ENCODE measurements at regions not wholly inside any gene's neighbourhood (a gene's known extent, or its start where the extent isn't known, plus 50 kb on each side); places are given as distances from the start of the nearest gene placed in this dataset.

- no peaks in the 10 kb centered on the region for H3K27me3 Mint-ChIP-seq
- no peaks in the 10 kb centered on the region for H3K4me1 Mint-ChIP-seq (ENCODE audit: low read depth)
- H3K9me3 Mint-ChIP-seq (ENCODE audit: low read depth): peaks cover under 1% of the 10 kb centered on the region
- DNase-seq (ENCODE audit: low spot score, unreplicated experiment): no peak
- no peak overlapping the region for H3K4me3 Mint-ChIP-seq (ENCODE audit: low read depth)
- no peak overlapping the region for H3K27ac Mint-ChIP-seq
- no peak for TF ChIP-seq CTCF (IDR thresholded peaks at IDR 0.05; ENCODE audit: unreplicated experiment)
- H3K36me3 Mint-ChIP-seq (ENCODE audit: insufficient read depth): no peaks in the 10 kb centered on the region
Measured at GRCh38 chr1:72937905-72938304, 655.6 kb upstream of the NEGR1 start.

- H3K4me3 Mint-ChIP-seq (ENCODE audit: low read depth): no peak overlapping the region
Measured at GRCh38 chr1:72936942-72937341, 654.6 kb upstream of the NEGR1 start.

GRCh38 chr1:72936151-72936740 lies 653.9 kb upstream of the NEGR1 start:
- no peak for DNase-seq (ENCODE audit: low spot score, unreplicated experiment)
- H3K9me3 Mint-ChIP-seq (ENCODE audit: low read depth): peaks cover 9% of the 10 kb centered on the region
- TF ChIP-seq CTCF (IDR thresholded peaks at IDR 0.05; ENCODE audit: unreplicated experiment): no peak
- no peaks in the 10 kb centered on the region for H3K27me3 Mint-ChIP-seq
- no peaks in the 10 kb centered on the region for H3K4me1 Mint-ChIP-seq (ENCODE audit: low read depth)
- H3K27ac Mint-ChIP-seq: no peak overlapping the region
- H3K4me3 Mint-ChIP-seq (ENCODE audit: low read depth): no peak overlapping the region
- no peaks in the 10 kb centered on the region for H3K36me3 Mint-ChIP-seq (ENCODE audit: insufficient read depth)

More at GRCh38 chr1:72936942-72937341, 654.6 kb upstream of the NEGR1 start:
- DNase-seq (ENCODE audit: low spot score, unreplicated experiment): no peak
- Mint-ChIP-seq H3K4me1 (ENCODE audit: low read depth) (no peaks in the 10 kb centered on the region), H3K27ac (no peak overlapping the region), H3K36me3 (ENCODE audit: insufficient read depth) (no peaks in the 10 kb centered on the region), H3K27me3 (no peaks in the 10 kb centered on the region), H3K9me3 (ENCODE audit: low read depth) (peaks cover 9% of the 10 kb centered on the region)
- no peak for TF ChIP-seq CTCF (IDR thresholded peaks at IDR 0.05; ENCODE audit: unreplicated experiment)

GRCh38 chr1:72932025-72932424 lies 649.7 kb upstream of the NEGR1 start:
- no peak for TF ChIP-seq CTCF (IDR thresholded peaks at IDR 0.05; ENCODE audit: unreplicated experiment)
- no peak for DNase-seq (ENCODE audit: low spot score, unreplicated experiment)
- Mint-ChIP-seq H3K36me3 (ENCODE audit: insufficient read depth) (no peaks in the 10 kb centered on the region), H3K27ac (no peak overlapping the region), H3K4me3 (ENCODE audit: low read depth) (no peak overlapping the region), H3K27me3 (no peaks in the 10 kb centered on the region), H3K9me3 (ENCODE audit: low read depth) (peaks cover 9% of the 10 kb centered on the region), H3K4me1 (ENCODE audit: low read depth) (no peaks in the 10 kb centered on the region)

GRCh38 chr1:72930528-72930927 lies 648.2 kb upstream of the NEGR1 start:
- Mint-ChIP-seq H3K9me3 (ENCODE audit: low read depth) (peaks cover 9% of the 10 kb centered on the region), H3K27ac (no peak overlapping the region), H3K4me3 (ENCODE audit: low read depth) (no peak overlapping the region), H3K36me3 (ENCODE audit: insufficient read depth) (no peaks in the 10 kb centered on the region), H3K27me3 (no peaks in the 10 kb centered on the region), H3K4me1 (ENCODE audit: low read depth) (no peaks in the 10 kb centered on the region)
- no peak for TF ChIP-seq CTCF (IDR thresholded peaks at IDR 0.05; ENCODE audit: unreplicated experiment)
- DNase-seq (ENCODE audit: low spot score, unreplicated experiment): no peak
